ENCODE measurements at regions not wholly inside any gene's neighbourhood (a gene's known extent, or its start where the extent isn't known, plus 50 kb on each side); places are given as distances from the start of the nearest gene placed in this dataset.

- Histone ChIP-seq H3K27ac (ENCODE audit: insufficient read depth in 1 of 2, low read depth in 1 of 2, low read length in 2 of 2, poor library complexity in 1 of 2, severe bottlenecking in 2 of 2) (no peak overlapping the region), H3K27me3 (replicated peaks in 2 of 5; ENCODE audit: control insufficient read depth in 4 of 5, insufficient read depth in 5 of 5, low read length in 4 of 5) (peaks cover 2 to 48% (median 6%) of the 10 kb centered on the region in 5 experiments), H3K9me3 (ENCODE audit: control extremely low read depth in 1 of 5, control insufficient read depth in 4 of 5, insufficient read depth in 2 of 5, low read depth in 1 of 5, low read length in 4 of 5) (no peaks in the 10 kb centered on the region), H3K4me1 (ENCODE audit: control extremely low read depth in 1 of 4, control insufficient read depth in 4 of 4, insufficient read depth in 4 of 4, low read length in 3 of 4) (no peaks in the 10 kb centered on the region), H3K36me3 (ENCODE audit: control insufficient read depth in 4 of 4, insufficient read depth in 4 of 4, low read length in 3 of 4) (no peaks in the 10 kb centered on the region), H3K4me3 (ENCODE audit: control insufficient read depth in 1 of 7, extremely low read depth in 1 of 7, insufficient read depth in 4 of 7, low read depth in 2 of 7, low read length in 6 of 7) (no peak overlapping the region)
- 86% methylated on average over 15 of the region's 17 CpGs for WGBS (ENCODE audit: insufficient coverage)
- DNase-seq: no peak
- CTCF ChIA-PET: no interaction called here
- POLR2A ChIA-PET: no interaction called here
Measured at GRCh38 chr20:63059684-63060056, 52.9 kb upstream of the BHLHE23 start.

- Histone ChIP-seq H3K4me3 (ENCODE audit: control insufficient read depth in 1 of 7, extremely low read depth in 1 of 7, insufficient read depth in 4 of 7, low read depth in 2 of 7, low read length in 6 of 7) (no peak overlapping the region), H3K4me1 (ENCODE audit: control extremely low read depth in 1 of 4, control insufficient read depth in 4 of 4, insufficient read depth in 4 of 4, low read length in 3 of 4) (no peaks in the 10 kb centered on the region), H3K27me3 (replicated peaks in 2 of 5; ENCODE audit: control insufficient read depth in 4 of 5, insufficient read depth in 5 of 5, low read length in 4 of 5) (peaks cover 2 to 52% (median 6%) of the 10 kb centered on the region in 5 experiments), H3K36me3 (ENCODE audit: control insufficient read depth in 4 of 4, insufficient read depth in 4 of 4, low read length in 3 of 4) (no peaks in the 10 kb centered on the region), H3K27ac (ENCODE audit: insufficient read depth in 1 of 2, low read depth in 1 of 2, low read length in 2 of 2, poor library complexity in 1 of 2, severe bottlenecking in 2 of 2) (no peak overlapping the region), H3K9me3 (ENCODE audit: control extremely low read depth in 1 of 5, control insufficient read depth in 4 of 5, insufficient read depth in 2 of 5, low read depth in 1 of 5, low read length in 4 of 5) (no peaks in the 10 kb centered on the region)
- CTCF ChIA-PET: interaction anchor here (1.3 kb wide), 1 partner anchor 86 kb away, joined by 3 read pairs; no protein-coding TSS in a partner anchor
- no peak for DNase-seq
- POLR2A ChIA-PET: interaction anchor here (0.7 kb wide), 1 partner anchor 37 kb away, joined by 3 read pairs; no protein-coding TSS in a partner anchor
- 78% methylated on average over 10 of the region's 12 CpGs for WGBS (ENCODE audit: insufficient coverage)
Measured at GRCh38 chr20:63058696-63059335, 52.1 kb upstream of the BHLHE23 start.

DNA sequence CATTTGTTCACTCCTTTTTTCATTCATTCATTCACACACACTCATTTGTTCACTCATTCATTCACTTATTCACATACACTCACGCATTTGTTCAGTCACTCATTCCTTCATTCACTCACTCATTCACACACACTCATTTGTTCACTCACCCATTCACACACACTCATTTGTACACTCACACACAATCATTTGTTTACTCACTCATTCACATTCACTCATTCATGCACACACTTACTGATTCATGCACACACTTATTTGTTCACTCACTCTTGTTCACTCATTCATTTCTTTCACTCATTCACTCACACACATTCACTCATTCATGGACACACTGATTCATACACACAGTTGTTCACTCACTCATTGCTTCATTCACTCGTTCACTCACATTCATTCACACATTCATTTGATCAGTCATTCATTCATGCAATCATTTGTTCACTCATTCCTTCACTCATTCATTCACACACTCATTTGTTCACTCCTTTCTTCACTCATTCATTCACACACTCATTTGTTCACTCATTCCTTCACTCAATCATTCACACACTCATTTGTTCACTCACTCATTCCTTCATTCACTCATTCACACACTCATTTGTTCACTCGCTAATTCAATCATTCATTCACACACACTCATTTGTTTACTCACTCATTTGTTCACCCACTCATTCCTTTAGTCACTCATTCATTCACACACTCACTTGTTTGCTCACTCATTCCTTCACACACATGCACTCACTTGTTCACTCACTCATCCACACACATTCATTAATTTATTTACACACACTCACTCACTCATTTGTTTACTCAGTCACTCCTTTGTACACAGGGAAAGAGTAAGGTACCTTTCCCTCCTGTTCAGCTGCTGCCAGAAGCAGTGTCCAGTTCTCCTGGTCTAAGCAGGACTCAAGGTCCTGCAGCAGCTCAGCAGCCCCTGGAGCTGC lies 50.7 kb upstream of the BHLHE23 start:
- ChIA-PET CTCF (interaction anchor here (0.7 to 1.3 kb wide), 3 partner anchors 13 to 85 kb away, joined by 3 read pairs; no protein-coding TSS in a partner anchor), POLR2A (no interaction called here)
- no peak overlapping the region for H3K4me3 ChIP-seq (ENCODE audit: control insufficient read depth in 1 of 7, extremely low read depth in 1 of 7, insufficient read depth in 4 of 7, low read depth in 2 of 7, low read length in 6 of 7)
- no peak overlapping the region for H3K27ac ChIP-seq (ENCODE audit: insufficient read depth in 1 of 2, low read depth in 1 of 2, low read length in 2 of 2, poor library complexity in 1 of 2, severe bottlenecking in 2 of 2)
- H3K4me1 ChIP-seq (ENCODE audit: control extremely low read depth in 1 of 4, control insufficient read depth in 4 of 4, insufficient read depth in 4 of 4, low read length in 3 of 4): no peaks in the 10 kb centered on the region
- no peaks in the 10 kb centered on the region for H3K36me3 ChIP-seq (ENCODE audit: control insufficient read depth in 4 of 4, insufficient read depth in 4 of 4, low read length in 3 of 4)
- H3K27me3 ChIP-seq (replicated peaks in 2 of 5; ENCODE audit: control insufficient read depth in 4 of 5, insufficient read depth in 5 of 5, low read length in 4 of 5): peaks cover 2 to 63% (median 8%) of the 10 kb centered on the region in 5 experiments
- no peak for DNase-seq
- no peaks in the 10 kb centered on the region for H3K9me3 ChIP-seq (ENCODE audit: control extremely low read depth in 1 of 5, control insufficient read depth in 4 of 5, insufficient read depth in 2 of 5, low read depth in 1 of 5, low read length in 4 of 5)
- 93% methylated on average over 3 of the region's 3 CpGs for WGBS (ENCODE audit: insufficient coverage)

- Histone ChIP-seq H3K9me3 (ENCODE audit: control extremely low read depth in 1 of 5, control insufficient read depth in 4 of 5, insufficient read depth in 2 of 5, low read depth in 1 of 5, low read length in 4 of 5) (no peaks in the 10 kb centered on the region), H3K4me1 (ENCODE audit: control extremely low read depth in 1 of 4, control insufficient read depth in 4 of 4, insufficient read depth in 4 of 4, low read length in 3 of 4) (no peaks in the 10 kb centered on the region), H3K27ac (ENCODE audit: insufficient read depth in 1 of 2, low read depth in 1 of 2, low read length in 2 of 2, poor library complexity in 1 of 2, severe bottlenecking in 2 of 2) (no peak overlapping the region), H3K27me3 (replicated peaks in 2 of 5; ENCODE audit: control insufficient read depth in 4 of 5, insufficient read depth in 5 of 5, low read length in 4 of 5) (peaks cover 2 to 66% (median 12%) of the 10 kb centered on the region in 5 experiments), H3K36me3 (ENCODE audit: control insufficient read depth in 4 of 4, insufficient read depth in 4 of 4, low read length in 3 of 4) (no peaks in the 10 kb centered on the region), H3K4me3 (ENCODE audit: control insufficient read depth in 1 of 7, extremely low read depth in 1 of 7, insufficient read depth in 4 of 7, low read depth in 2 of 7, low read length in 6 of 7) (no peak overlapping the region)
- DNase-seq: peak; percentile 68 to 95 (median 89)
- WGBS (ENCODE audit: insufficient coverage): 11% methylated on average over 36 of the region's 39 CpGs
- ChIA-PET POLR2A (no interaction called here), CTCF (interaction anchor here (0.8 to 1.5 kb wide), 3 partner anchors 8 to 14 kb away, joined by 3 to 4 read pairs (median 3); no protein-coding TSS in a partner anchor)
Measured at GRCh38 chr20:63056236-63057170, 49.7 kb upstream of the BHLHE23 start.

All from common myeloid progenitor, CD34-positive (primary cell).